Myocyte (in vitro differentiated cells): ENCODE measurements at regions not wholly inside any gene's neighbourhood (a gene's known extent, or its start where the extent isn't known, plus 50 kb on each side); places are given as distances from the start of the nearest gene placed in this dataset.
"Not testable (repeated sequence)": the region's sequence is repeated elsewhere in the genome, so short reads cannot be mapped to it uniquely, and the experiment has no call there.

Experiments used
- DNase-seq: peaks from one replicate; pipeline ENCODE4 v3.0.0-alpha.2; 2012; ENCODE audit warnings: low read depth

DNA sequence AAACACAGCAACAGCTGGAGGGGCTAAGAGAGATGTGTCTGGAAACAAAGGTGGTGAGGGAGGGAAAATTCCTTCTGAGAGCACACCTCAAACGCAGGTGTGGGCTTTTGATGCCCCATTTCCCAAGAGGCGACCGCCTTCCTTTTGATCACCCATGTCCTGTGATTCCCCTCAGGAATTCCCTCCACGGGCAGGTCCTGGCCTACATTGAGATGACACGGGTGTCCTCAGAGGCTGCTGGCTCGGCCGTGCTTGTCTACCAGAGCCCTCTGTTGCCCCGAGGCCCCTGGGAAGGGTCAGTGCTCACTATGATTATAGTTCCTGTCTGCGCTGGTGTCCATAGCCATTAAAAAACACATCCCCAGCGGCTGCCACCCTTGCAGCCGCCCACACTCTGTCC lies 242.6 kb downstream of the TFAP2C start:
- DNase-seq = no peak

DNA sequence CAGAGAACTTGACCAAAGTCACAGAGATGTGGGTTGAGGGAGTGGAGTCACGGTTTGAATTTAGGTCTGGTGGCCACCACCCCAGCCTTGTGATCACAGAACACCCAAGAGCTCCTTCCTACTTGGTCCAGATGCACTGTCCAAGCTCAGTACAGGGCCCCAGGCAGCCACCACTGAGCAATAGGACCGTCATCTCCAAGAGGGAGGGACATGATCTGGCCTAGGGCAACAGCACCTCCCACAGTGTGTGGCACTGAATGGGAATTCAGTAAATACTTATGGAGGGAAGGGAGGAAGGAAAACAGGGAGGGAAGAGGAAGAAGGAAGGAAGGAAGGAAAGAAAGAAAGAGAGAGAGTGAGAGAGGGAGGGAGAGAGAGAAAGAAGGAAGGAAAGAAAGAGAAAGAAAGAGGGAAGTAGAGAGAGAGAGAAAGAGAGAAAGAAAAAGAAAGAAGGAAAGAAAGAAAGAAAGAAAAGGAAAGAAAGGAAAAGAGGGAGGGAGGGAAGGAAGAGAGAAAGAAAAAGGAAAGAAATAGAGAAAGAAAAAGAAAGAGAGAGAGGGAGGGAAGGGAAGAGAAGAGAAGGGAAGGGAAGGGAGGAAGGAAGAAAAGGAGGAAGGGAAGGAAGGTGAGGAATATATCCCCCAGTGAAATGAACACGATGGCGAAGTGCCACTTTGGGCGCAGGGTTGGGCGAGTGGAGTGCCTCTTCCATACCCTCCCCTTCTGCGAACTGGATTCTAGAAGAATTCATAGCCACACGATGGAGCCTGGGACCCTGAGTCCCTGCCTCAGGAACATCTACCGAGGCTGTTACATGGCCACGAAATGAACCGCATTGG lies 243.7 kb downstream of the TFAP2C start:
- DNase-seq = no peak

DNA sequence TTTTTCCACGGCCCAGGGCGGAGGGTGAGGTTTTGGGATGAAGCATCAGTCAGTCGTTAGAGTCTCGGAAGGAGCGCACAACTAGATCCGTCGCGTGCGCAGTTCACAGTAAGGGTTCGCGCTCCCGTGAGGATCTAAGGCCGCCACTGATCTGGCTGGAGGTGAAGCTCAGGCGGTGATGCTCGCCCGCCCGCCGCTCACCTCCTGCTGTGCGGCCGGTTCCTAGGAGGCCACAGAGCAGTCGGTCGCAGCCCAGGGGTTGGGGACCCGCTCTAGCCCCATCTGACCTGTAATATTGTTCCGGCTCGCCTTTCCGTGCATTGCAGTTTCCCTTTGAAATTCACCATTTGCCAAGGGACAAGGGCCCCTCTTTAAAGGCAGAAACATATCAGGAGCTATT lies 244.7 kb downstream of the TFAP2C start:
- DNase-seq = no peak

DNA sequence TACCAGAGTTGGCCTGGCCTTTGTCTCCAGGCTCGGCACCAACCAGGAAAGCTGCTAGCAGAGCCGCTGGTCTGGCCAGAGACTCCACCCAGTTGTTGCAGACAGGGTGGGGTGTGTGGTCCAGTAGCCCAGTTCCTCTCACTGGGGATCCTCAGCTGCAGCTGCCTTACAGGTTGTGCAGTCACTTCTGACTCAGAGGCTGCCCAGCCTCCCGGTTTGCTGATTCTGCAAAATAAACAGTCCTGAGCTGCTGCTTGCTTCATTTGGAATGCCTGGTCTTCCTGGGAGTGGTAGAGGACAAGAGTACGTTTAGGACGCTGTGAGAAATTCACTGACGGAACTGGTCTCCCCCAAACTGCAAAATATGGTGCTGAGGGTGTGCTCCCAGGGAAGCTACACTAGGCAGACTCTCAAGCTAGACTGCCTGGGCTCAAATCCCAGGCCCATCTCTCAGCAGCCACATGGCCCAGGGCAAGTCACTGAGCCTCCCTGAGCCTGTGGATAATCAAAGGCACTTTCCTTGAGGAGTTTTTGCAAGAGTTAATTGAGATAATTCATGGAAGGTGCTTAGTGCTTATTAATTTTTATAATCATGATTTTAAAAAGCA lies 246.1 kb downstream of the TFAP2C start:
- no peak for DNase-seq

DNA sequence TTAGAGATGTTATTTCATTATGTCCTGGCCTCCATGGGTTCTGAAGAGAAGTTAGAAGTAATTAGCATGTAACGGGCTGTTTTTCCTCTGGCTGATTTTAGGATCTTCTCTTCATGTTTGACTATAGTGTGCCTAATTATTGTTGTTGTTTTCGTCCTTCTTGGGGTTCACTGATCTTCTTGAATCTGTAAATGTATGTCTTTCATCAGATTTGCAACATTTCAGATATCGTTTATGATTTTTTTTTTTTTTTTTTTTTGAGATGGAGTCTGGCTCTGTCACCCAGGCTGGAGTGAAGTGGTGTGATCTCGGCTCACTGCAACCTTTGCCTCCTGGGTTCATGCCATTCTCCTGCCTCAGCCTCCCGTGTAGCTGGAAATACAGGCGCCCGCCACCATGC lies 246.7 kb downstream of the TFAP2C start:
- DNase-seq = no peak

DNA sequence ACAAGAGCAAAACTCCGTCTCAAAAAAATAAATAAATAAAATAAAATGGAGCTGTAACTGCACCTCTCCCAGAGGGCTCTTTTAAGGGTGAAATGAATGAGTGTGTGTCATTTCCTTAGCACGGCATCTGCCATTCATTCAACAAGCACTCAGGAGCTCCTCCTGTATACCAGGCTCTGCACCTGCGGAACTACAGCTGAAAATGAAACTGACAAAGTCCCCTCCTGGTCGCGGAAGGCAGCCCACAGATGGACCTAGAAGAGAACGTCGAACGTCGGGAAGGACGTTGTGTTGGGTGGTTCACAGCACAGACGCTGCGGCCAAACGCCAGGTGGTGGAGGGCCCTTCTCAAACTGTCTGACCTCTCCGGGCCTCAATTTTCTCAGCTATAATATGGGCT lies 256.4 kb downstream of the TFAP2C start:
- no peak for DNase-seq

DNA sequence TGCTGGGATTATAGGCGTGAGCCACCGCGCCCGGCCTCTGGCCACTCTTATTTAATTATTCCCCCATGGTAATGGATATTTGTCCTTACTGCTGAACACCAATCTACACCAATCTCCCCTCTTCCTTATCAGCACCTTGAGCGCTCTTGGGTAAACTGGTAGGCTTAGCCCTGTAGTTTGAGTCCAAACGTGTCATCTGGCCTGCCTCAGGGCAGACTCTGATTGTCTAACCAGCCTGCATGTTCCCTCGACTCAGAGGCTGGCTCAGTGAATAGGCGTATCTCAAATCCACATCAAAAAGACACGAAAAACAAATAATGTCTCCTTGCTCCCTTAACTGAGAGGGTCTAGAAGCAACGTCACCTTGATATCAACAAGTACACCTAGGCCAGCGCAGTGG lies 260.9 kb downstream of the TFAP2C start:
- DNase-seq = no peak

- no peak for DNase-seq
Observed at GRCh38 chr20:56893226-56893917, 264.3 kb downstream of the TFAP2C start.

- no peak for DNase-seq
Observed at GRCh38 chr20:56896447-56896846, 267.3 kb downstream of the TFAP2C start.

DNA sequence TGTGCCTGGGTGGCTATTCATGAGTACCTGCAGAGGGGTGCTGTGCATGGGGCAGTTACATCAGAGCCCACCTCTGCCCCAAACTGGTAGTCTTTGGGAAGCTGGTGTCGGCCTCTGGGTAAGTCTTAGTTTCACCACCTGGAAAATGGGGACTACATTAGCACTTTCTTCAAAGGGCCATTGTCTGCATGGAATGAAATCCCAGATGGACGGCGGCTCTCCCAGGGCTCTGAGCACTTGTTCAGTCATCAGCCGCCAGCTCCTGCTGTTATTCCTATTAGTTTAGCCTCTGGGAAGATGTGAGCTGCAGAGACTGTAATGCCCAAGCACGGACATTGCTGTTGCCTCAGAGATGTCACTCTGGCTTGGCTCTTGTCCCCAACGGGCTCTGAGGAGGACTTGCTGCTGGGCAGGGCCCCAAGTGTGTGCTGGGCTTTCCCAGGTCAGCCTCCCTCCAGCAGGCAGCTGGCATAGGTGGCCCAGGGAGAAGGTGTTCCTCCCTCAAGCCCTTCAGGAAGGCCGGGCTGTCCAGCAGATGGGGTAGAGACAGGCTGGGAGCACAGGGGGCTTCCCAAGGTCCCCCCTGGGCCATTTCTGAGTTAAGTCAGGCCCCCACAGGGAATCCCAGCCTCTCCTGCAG lies 268.3 kb downstream of the TFAP2C start:
- no peak for DNase-seq

GRCh38 chr20:56897958-56898349 lies 268.8 kb downstream of the TFAP2C start:
- no peak for DNase-seq

DNA sequence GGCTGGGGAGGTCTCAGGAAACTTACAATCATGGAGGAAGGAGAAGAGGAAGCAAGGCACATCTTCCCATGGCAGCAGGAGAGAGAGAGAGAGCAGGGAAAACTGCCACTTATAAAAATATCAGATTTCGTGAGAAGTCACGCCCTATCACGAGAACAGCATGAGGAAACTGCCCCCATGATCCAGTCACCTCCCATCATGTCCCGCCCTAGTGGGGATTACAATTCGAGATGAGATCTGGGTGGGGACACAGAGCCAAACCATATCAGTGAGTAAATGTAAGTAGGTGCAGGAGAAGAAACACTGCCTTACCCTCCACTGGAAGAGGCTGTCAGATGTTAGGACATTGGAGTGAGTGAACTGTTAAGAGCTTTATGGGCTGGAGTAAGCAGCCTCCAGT lies 270.4 kb downstream of the TFAP2C start:
- DNase-seq = no peak

GRCh38 chr20:56900252-56900651 lies 271.1 kb downstream of the TFAP2C start:
- DNase-seq = no peak

- DNase-seq = no peak
Observed at GRCh38 chr20:56903421-56903820, 274.3 kb downstream of the TFAP2C start.

GRCh38 chr20:56903858-56904257 lies 274.8 kb downstream of the TFAP2C start:
- DNase-seq = no peak

GRCh38 chr20:56909918-56910714 lies 281.0 kb downstream of the TFAP2C start:
- no peak for DNase-seq

DNA sequence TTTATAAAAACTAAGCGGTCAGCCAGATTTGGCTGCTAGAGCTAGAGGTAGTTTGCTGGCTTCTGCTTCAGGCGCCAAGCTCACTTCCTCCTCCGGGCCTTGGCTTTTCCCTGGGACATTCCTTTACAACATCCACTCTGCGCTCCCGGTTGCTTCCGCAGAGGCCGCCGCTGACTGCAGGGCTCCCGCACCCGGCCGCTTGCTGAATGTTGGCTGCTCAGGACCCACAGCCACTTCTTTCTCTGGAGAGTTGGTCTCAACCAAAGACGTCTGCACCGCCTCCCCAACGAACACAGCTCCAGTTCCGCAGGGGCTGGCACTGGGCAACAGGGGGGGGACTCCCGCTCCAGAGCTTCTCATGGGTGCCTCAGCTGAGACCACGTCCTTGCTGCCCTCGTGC lies 282.8 kb downstream of the TFAP2C start:
- no peak for DNase-seq

DNA sequence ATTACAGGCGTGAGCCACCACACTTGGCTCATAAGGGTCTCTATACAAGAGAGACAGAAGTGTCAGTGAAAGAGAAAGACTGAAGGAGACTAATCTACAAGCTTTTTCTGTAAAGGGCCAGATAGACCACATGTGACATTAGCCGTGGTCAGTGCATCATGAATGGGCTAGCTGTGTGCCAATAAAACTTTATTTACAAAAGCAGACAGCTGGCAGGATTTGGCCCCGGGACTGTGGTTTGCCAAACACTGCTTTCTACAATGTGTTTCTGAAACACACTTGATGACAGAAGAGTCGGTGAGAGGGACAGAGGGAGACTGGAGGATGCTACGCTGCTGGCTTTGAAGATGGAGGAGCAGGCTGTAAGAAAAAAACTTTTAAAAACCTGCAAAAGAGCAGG lies 285.4 kb downstream of the TFAP2C start:
- DNase-seq = no peak

DNA sequence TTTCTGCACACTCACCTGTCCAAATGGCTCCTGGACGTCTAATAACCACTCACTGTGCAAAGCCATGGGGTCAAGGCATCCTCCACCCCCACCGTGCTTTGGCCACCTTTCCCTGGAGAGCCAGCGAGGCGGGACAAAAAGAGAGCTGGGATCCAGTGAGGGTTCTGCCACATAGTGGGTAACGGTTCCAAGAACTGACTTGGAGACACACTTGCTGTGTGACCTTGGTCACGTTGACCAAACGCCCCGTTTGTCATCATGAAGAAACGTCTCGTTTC lies 287.2 kb downstream of the TFAP2C start:
- DNase-seq = no peak

DNA sequence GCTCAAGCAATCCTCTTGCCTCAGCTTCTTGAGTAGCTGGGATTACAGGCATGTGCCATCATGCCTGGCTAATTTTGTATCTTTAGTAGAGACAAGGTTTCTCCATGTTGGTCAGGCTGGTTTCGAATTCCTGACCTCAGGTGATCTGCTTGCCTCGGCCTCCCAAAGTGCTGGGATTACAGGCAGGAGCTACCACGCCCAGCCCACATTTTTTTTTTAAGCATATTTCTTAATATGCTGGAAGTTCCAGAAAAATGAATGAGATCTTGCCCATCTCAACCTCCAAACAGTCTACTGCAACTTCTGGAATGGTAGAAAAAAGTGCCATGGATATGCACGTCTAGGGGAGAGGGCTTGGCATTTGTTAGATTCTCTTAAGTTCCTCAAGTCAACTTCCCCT lies 290.9 kb downstream of the TFAP2C start:
- DNase-seq = not testable (repeated sequence)

GRCh38 chr20:56922497-56922896 lies 293.4 kb downstream of the TFAP2C start:
- no peak for DNase-seq
